DOHH2 (cell line): ENCODE measurements at regions not wholly inside any gene's neighbourhood (a gene's known extent, or its start where the extent isn't known, plus 50 kb on each side); places are given as distances from the start of the nearest gene placed in this dataset.

Experiments used
- H3F3A ChIP-seq: fragments of 200-600 bp; sonication (generic), shearing (Covaris generic); 2 replicates; pipeline ENCODE4 v1.6.0; 2016; ENCODE audit warnings: antibody characterized with exemption, mild to moderate bottlenecking; ENCODE audit not compliant: control insufficient read depth, insufficient read depth
- H3K27ac ChIP-seq: fragments of 200-600 bp; sonication (generic); 2 replicates; pipeline ENCODE4 v1.5.1; 2014; ENCODE audit warnings: low read depth, mild to moderate bottlenecking, low read length, moderate library complexity
- H3K27me3 ChIP-seq: fragments of 200-600 bp; sonication (generic); 2 replicates; pipeline ENCODE4 v1.6.1; 2014; ENCODE audit warnings: mild to moderate bottlenecking, low read length, mixed read lengths; ENCODE audit not compliant: control insufficient read depth
- H3K36me3 ChIP-seq: fragments of 200-600 bp; sonication (generic); 2 replicates; pipeline ENCODE4 v1.6.1; 2014; ENCODE audit warnings: mild to moderate bottlenecking, low read length, moderate library complexity, mixed read lengths; ENCODE audit not compliant: control insufficient read depth
- H3K4me1 ChIP-seq: fragments of 200-600 bp; sonication (generic); 2 replicates; pipeline ENCODE4 v1.6.1; 2014; ENCODE audit warnings: mild to moderate bottlenecking, low read length, mixed read lengths; ENCODE audit not compliant: control insufficient read depth
- H3K4me2 ChIP-seq: fragments of 200-600 bp; sonication (generic); 2 replicates; pipeline ENCODE4 v1.6.0; 2014; ENCODE audit warnings: mild to moderate bottlenecking, low read length, moderate library complexity
- H3K4me3 ChIP-seq: fragments of 200-600 bp; sonication (generic); 2 replicates; pipeline ENCODE4 v1.5.1; 2014; ENCODE audit warnings: mild to moderate bottlenecking, low read length, mixed read lengths
- H3K79me2 ChIP-seq: fragments of 200-600 bp; sonication (generic); 2 replicates; pipeline ENCODE4 v1.6.1; 2014; ENCODE audit warnings: mild to moderate bottlenecking, low read length, mixed read lengths; ENCODE audit not compliant: control insufficient read depth
- H3K9me2 ChIP-seq: fragments of 200-600 bp; sonication (generic); replicated peaks from 2 replicates; pipeline ENCODE4 v1.6.1; 2014; ENCODE audit warnings: mild to moderate bottlenecking, low read length, mixed read lengths; ENCODE audit not compliant: control insufficient read depth
- H3K9me3 ChIP-seq: fragments of 200-600 bp; sonication (generic); 2 replicates; pipeline ENCODE4 v1.6.1; 2014; ENCODE audit warnings: antibody characterized with exemption, low read length, mixed read lengths; ENCODE audit not compliant: control insufficient read depth, insufficient read depth
- H4K20me1 ChIP-seq: fragments of 200-600 bp; sonication (generic); 2 replicates; pipeline ENCODE4 v1.6.0; 2014; ENCODE audit warnings: low read depth, mild to moderate bottlenecking, antibody characterized with exemption, low read length, moderate library complexity; ENCODE audit not compliant: control insufficient read depth, insufficient read depth
- CTCF ChIP-seq: fragments of 200-600 bp; sonication (generic); IDR thresholded peaks from one replicate; pipeline ENCODE4 v1.5.1; 2014; ENCODE audit warnings: antibody characterized with exemption, mild to moderate bottlenecking, low read depth, low read length; ENCODE audit not compliant: poor library complexity, severe bottlenecking
- EZH2phosphoT487 ChIP-seq: fragments of 200-600 bp; sonication (generic); IDR thresholded peaks from 2 replicates; pipeline ENCODE4 v1.6.1; 2017; ENCODE audit warnings: borderline replicate concordance, mild to moderate bottlenecking, antibody characterized with exemption, low read length, moderate library complexity, mixed read lengths

- Histone ChIP-seq H3K27me3 (peaks cover 4% of the 10 kb centered on the region), H3K36me3 (no peaks in the 10 kb centered on the region), H3F3A (no peaks in the 10 kb centered on the region), H3K4me2 (no peak overlapping the region), H3K9me3 (no peaks in the 10 kb centered on the region), H3K79me2 (no peaks in the 10 kb centered on the region), H3K4me3 (no peak overlapping the region), H3K9me2 (no peaks in the 10 kb centered on the region), H3K4me1 (peaks cover 6% of the 10 kb centered on the region; the same call in 1 of the 2 replicates), H3K27ac (no peak overlapping the region), H4K20me1 (no peaks in the 10 kb centered on the region)
- no peak for TF ChIP-seq EZH2phosphoT487
- TF ChIP-seq CTCF, result no peak
Observed at GRCh38 chr5:111975133-111975532, 218.1 kb upstream of the NREP start.

GRCh38 chr5:111973961-111974360 lies 217.0 kb upstream of the NREP start:
- Histone ChIP-seq H3K4me1 (peaks cover 6% of the 10 kb centered on the region; the same call in 1 of the 2 replicates), H3K9me2 (no peaks in the 10 kb centered on the region), H3K79me2 (no peaks in the 10 kb centered on the region), H3F3A (no peaks in the 10 kb centered on the region), H3K27ac (no peak overlapping the region), H3K9me3 (no peaks in the 10 kb centered on the region), H4K20me1 (no peaks in the 10 kb centered on the region), H3K4me3 (no peak overlapping the region), H3K36me3 (no peaks in the 10 kb centered on the region), H3K27me3 (peaks cover 4% of the 10 kb centered on the region), H3K4me2 (no peak overlapping the region)
- TF ChIP-seq CTCF (no peak), EZH2phosphoT487 (no peak)

GRCh38 chr5:111972548-111972947 lies 215.6 kb upstream of the NREP start:
- Histone ChIP-seq H3K4me3 (no peak overlapping the region), H4K20me1 (no peaks in the 10 kb centered on the region), H3K9me2 (no peaks in the 10 kb centered on the region), H3K4me1 (peaks cover 6% of the 10 kb centered on the region; the same call in 1 of the 2 replicates), H3K27me3 (peaks cover 4% of the 10 kb centered on the region), H3K36me3 (no peaks in the 10 kb centered on the region), H3F3A (no peaks in the 10 kb centered on the region), H3K9me3 (no peaks in the 10 kb centered on the region), H3K79me2 (no peaks in the 10 kb centered on the region), H3K4me2 (no peak overlapping the region), H3K27ac (no peak overlapping the region)
- TF ChIP-seq CTCF (no peak), EZH2phosphoT487 (no peak)
